IMR-90 (cell line): ENCODE measurements at regions not wholly inside any gene's neighbourhood (a gene's known extent, or its start where the extent isn't known, plus 50 kb on each side); places are given as distances from the start of the nearest gene placed in this dataset.
A peak's percentile ranks its signal among the peaks of the same experiment; 100 is the strongest.

Experiments
- ATAC-seq: fragments of 200-7000 bp; cut with Tn5 transposase; 2 replicates; pipeline ENCODE4 v1.9.1; 2020; ENCODE audit warnings: low read depth, mild to moderate bottlenecking, moderate library complexity
- BruUV-seq: library from RNA; stranded (reverse); fragments of 400-500 nt; replicated peaks from 2 replicates; lab custom pipeline; 2021; lab: Mats Ljungman, UMichigan
- CTCF ChIA-PET: fragments of 300-600 bp; formaldehyde crosslinking; extraction: SDS; loops from one replicate; lab custom pipeline; 2021; ENCODE audit warnings: antibody characterized with exemption; lab: Yijun Ruan, JAX
- POLR2A ChIA-PET: fragments of 300-600 bp; sonication (Branson Sonifier 250); formaldehyde crosslinking; loops from one replicate; lab custom pipeline; 2022; ENCODE audit warnings: antibody characterized with exemption; ENCODE audit not compliant: unreplicated experiment; lab: Charles Lee
- DNase-seq: peaks from one replicate; pipeline ENCODE4 v3.0.0; 2013
- H2AFZ ChIP-seq: replicated peaks from 2 replicates; pipeline ENCODE3; 2013; ENCODE audit warnings: low read length, mild to moderate bottlenecking; ENCODE audit not compliant: poor library complexity
- H2AK5ac ChIP-seq: 2 replicates; pipeline ENCODE4 v1.6.1; 2013; ENCODE audit warnings: low read depth, low read length, inconsistent platforms
- H2AK9ac ChIP-seq: replicated peaks from 2 replicates; pipeline ENCODE3; 2013; ENCODE audit warnings: mild to moderate bottlenecking, low read depth, low read length, moderate library complexity; ENCODE audit not compliant: poor library complexity
- H2BK120ac ChIP-seq: 2 replicates; pipeline ENCODE4 v1.6.1; 2013; ENCODE audit warnings: low read depth, low read length, inconsistent platforms
- H2BK15ac ChIP-seq: 3 replicates; pipeline ENCODE4 v1.6.1; 2013; ENCODE audit warnings: low read depth, low read length, inconsistent platforms
- H2BK20ac ChIP-seq: 2 replicates; pipeline ENCODE4 v1.6.1; 2013; ENCODE audit warnings: low read depth, mild to moderate bottlenecking, inconsistent platforms, low read length, moderate library complexity
- H2BK5ac ChIP-seq: 2 replicates; pipeline ENCODE4 v1.6.1; 2013; ENCODE audit warnings: mild to moderate bottlenecking, low read depth, low read length, inconsistent platforms; ENCODE audit not compliant: poor library complexity, severe bottlenecking
- H3K14ac ChIP-seq: replicated peaks from 2 replicates; pipeline ENCODE4 v1.6.1; 2013; ENCODE audit warnings: low read depth, low read length, inconsistent platforms
- H3K18ac ChIP-seq: 2 replicates; pipeline ENCODE4 v1.6.1; 2013; ENCODE audit warnings: low read depth, low read length, control low read depth
- H3K23ac ChIP-seq: 2 replicates; pipeline ENCODE4 v1.6.1; 2013; ENCODE audit warnings: low read depth, low read length, inconsistent platforms
- H3K27ac ChIP-seq: 2 replicates; pipeline ENCODE4 v1.5.1; 2013; ENCODE audit warnings: mild to moderate bottlenecking, control low read depth, low read length; ENCODE audit not compliant: insufficient read depth
- H3K27me3 ChIP-seq: 2 replicates; pipeline ENCODE4 v1.6.1; 2013; ENCODE audit warnings: low read length; ENCODE audit not compliant: control insufficient read depth, insufficient read depth
- H3K36me3 ChIP-seq: 2 replicates; pipeline ENCODE4 v1.6.1; 2013; ENCODE audit warnings: low read length, mixed read lengths; ENCODE audit not compliant: control insufficient read depth, insufficient read depth
- H3K4ac ChIP-seq: 2 replicates; pipeline ENCODE4 v1.6.1; 2013; ENCODE audit warnings: low read depth, low read length, inconsistent platforms
- H3K4me1 ChIP-seq: 2 replicates; pipeline ENCODE4 v1.6.1; 2013; ENCODE audit warnings: low read length, mixed read lengths; ENCODE audit not compliant: control insufficient read depth, insufficient read depth
- H3K4me2 ChIP-seq: 2 replicates; pipeline ENCODE4 v1.6.1; 2013; ENCODE audit warnings: low read depth, mild to moderate bottlenecking, control low read depth, low read length, moderate library complexity
- H3K4me3 ChIP-seq: 2 replicates; pipeline ENCODE4 v1.5.1; 2013; ENCODE audit warnings: low read depth, mild to moderate bottlenecking, control low read depth, low read length, moderate library complexity; ENCODE audit not compliant: insufficient read depth
- H3K56ac ChIP-seq: 2 replicates; pipeline ENCODE4 v1.6.1; 2013; ENCODE audit warnings: low read length, inconsistent platforms; ENCODE audit not compliant: insufficient read depth; ENCODE audit errors: extremely low read depth
- H3K79me1 ChIP-seq, 2 experiments: 2 replicates each; pipeline ENCODE4 v1.6.1; 2013; ENCODE audit warnings: low read length in 2 of 2, inconsistent platforms in 1 of 2, low read depth in 1 of 2
- H3K9ac ChIP-seq: 2 replicates; pipeline ENCODE4 v1.6.1; 2013; ENCODE audit warnings: low read depth, low read length, control low read depth
- H3K9me1 ChIP-seq: 2 replicates; pipeline ENCODE4 v1.6.1; 2013; ENCODE audit warnings: low read length, inconsistent platforms; ENCODE audit not compliant: insufficient read depth
- H3K9me3 ChIP-seq: 2 replicates; pipeline ENCODE4 v1.6.1; 2013; ENCODE audit warnings: low read length; ENCODE audit not compliant: control insufficient read depth, insufficient read depth
- H4K20me1 ChIP-seq: 2 replicates; pipeline ENCODE4 v1.6.1; 2013; ENCODE audit warnings: low read length, inconsistent platforms; ENCODE audit not compliant: insufficient read depth
- H4K5ac ChIP-seq: 2 replicates; pipeline ENCODE4 v1.6.1; 2013; ENCODE audit warnings: mild to moderate bottlenecking, low read depth, low read length, control low read depth
- H4K8ac ChIP-seq, 2 experiments: 2 replicates each; pipeline ENCODE4 v1.6.1; 2013; ENCODE audit warnings: low read depth in 2 of 2, low read length in 2 of 2, control low read depth in 1 of 2, inconsistent platforms in 1 of 2
- H4K91ac ChIP-seq: 2 replicates; pipeline ENCODE4 v1.6.1; 2013; ENCODE audit warnings: low read depth, low read length, inconsistent platforms; ENCODE audit not compliant: insufficient read depth
- CEBPB ChIP-seq: IDR thresholded peaks from 2 replicates; pipeline ENCODE4 v1.6.1; 2012; ENCODE audit warnings: low read depth, low read length, improper control_type of control experiment
- CHD1 ChIP-seq: IDR thresholded peaks from 2 replicates; pipeline ENCODE4 v1.6.1; 2012; ENCODE audit warnings: low read depth, low read length, improper control_type of control experiment
- MAZ ChIP-seq: IDR thresholded peaks from 2 replicates; pipeline ENCODE4 v1.6.1; 2012; ENCODE audit warnings: low read depth, mild to moderate bottlenecking, low read length, improper control_type of control experiment, moderate library complexity, borderline replicate concordance
- NFE2L2 ChIP-seq: fragments of 150-350 bp; IDR thresholded peaks from 2 replicates; pipeline ENCODE4 v1.6.1; 2016; ENCODE audit warnings: low read depth, mild to moderate bottlenecking, low read length
- RAD21 ChIP-seq: IDR thresholded peaks from 2 replicates; pipeline ENCODE4 v1.6.1; 2012; ENCODE audit warnings: low read length, improper control_type of control experiment
- SMC3 ChIP-seq: fragments of 150-350 bp; IDR thresholded peaks from 2 replicates; pipeline ENCODE4 v1.6.1; 2016; ENCODE audit warnings: low read depth, mild to moderate bottlenecking, antibody characterized with exemption, low read length, moderate library complexity
- USF2 ChIP-seq: fragments of 150-350 bp; IDR thresholded peaks from 2 replicates; pipeline ENCODE4 v1.6.1; 2017; ENCODE audit warnings: mild to moderate bottlenecking, antibody characterized with exemption, low read length, low read depth
- WGBS, 2 experiments: methylation state at CpG; one replicate each; pipeline versions ENCODE4 v1.1.5 to v1.1.7; 2013; ENCODE audit warnings: missing lambda C conversion rate in 2 of 2; ENCODE audit not compliant: insufficient read length in 1 of 2; ENCODE audit errors: extremely low coverage in 2 of 2; 5-methylcytosine and 5-hydroxymethylcytosine counted together
- dilution Hi-C: fragments of 300-500 bp; cut with HindIII; formaldehyde crosslinking; loops from one replicate; pipeline ENCODE4 v1.14.3; 2018; ENCODE audit warnings: low sequenced_read_pairs; ENCODE audit not compliant: unreplicated experiment
- in situ Hi-C: fragments of 300-500 bp; cut with MboI; formaldehyde crosslinking; loops from 3 replicates; pipeline ENCODE4 v1.14.3; 2019; ENCODE audit warnings: low sequenced_read_pairs, inconsistent platforms, mixed read lengths
- intact Hi-C: fragments of 100-400 bp; cut with micrococcal nuclease; formaldehyde crosslinking; loops from 2 replicates; pipeline ENCODE4 v1.10.0; 2022

GRCh38 chr13:48790966-48791365, 137.2 kb downstream of the CYSLTR2 start:
- no peak for TF ChIP-seq RAD21
- no peak for TF ChIP-seq SMC3
- TF ChIP-seq CHD1: no peak
- TF ChIP-seq USF2: no peak
- TF ChIP-seq MAZ: no peak
- no peak for TF ChIP-seq NFE2L2
- TF ChIP-seq CEBPB: 0 out of 2 replicates have a peak, but pooled peaks have one; percentile 17
- Histone ChIP-seq H3K9ac (no peak overlapping the region), H2BK20ac (peak overlapping the region; percentile 80), H4K20me1 (no peaks in the 10 kb centered on the region), H2AFZ (peak overlapping the region; percentile 23), H3K9me3 (no peaks in the 10 kb centered on the region), H3K4me1 (peaks cover 16% of the 10 kb centered on the region), H3K56ac (no peak overlapping the region), H3K27ac (peak overlapping the region; percentile 25; the same call in 1 of the 2 replicates), H3K18ac (peak overlapping the region; percentile 57), H3K79me1 (no peaks in the 10 kb centered on the region), H3K4ac (peak overlapping the region; percentile 78), H3K9me1 (peaks cover 13% of the 10 kb centered on the region), H4K5ac (peak overlapping the region; percentile 70; the same call in 1 of the 2 replicates), H2AK9ac (no peak overlapping the region), H3K4me3 (no peak overlapping the region), H3K36me3 (no peaks in the 10 kb centered on the region), H2BK5ac (peak overlapping the region; percentile 47), H2BK120ac (peak overlapping the region; percentile 75), H3K14ac (peak overlapping the region; percentile 84), H4K8ac (peak overlapping the region; percentile 34 to 75), H2AK5ac (peak overlapping the region; percentile 93), H2BK15ac (peak overlapping the region; percentile 64), H3K23ac (peak overlapping the region; percentile 59; the same call in 1 of the 2 replicates), H4K91ac (peak overlapping the region; percentile 60), H3K4me2 (no peak overlapping the region), H3K27me3 (no peaks in the 10 kb centered on the region)
- dilution Hi-C loops: no loop called here
- 43% methylated on average over 1 of the region's 1 CpG; no CpG with 5 or more reads in 1 of the 2 experiments for WGBS, 2 experiments
- CTCF ChIA-PET: no interaction called here
- DNase-seq (no peak), ATAC-seq (no peak)
- POLR2A ChIA-PET: no interaction called here
- in situ Hi-C loops: no loop called here
- no TSS peak for BruUV-seq
- intact Hi-C loops: no loop called here
